ENCODE measurements at regions not wholly inside any gene's neighbourhood (a gene's known extent, or its start where the extent isn't known, plus 50 kb on each side); places are given as distances from the start of the nearest gene placed in this dataset.
"Not testable (repeated sequence)": the region's sequence is repeated elsewhere in the genome, so short reads cannot be mapped to it uniquely, and the experiment has no call there.

DNA sequence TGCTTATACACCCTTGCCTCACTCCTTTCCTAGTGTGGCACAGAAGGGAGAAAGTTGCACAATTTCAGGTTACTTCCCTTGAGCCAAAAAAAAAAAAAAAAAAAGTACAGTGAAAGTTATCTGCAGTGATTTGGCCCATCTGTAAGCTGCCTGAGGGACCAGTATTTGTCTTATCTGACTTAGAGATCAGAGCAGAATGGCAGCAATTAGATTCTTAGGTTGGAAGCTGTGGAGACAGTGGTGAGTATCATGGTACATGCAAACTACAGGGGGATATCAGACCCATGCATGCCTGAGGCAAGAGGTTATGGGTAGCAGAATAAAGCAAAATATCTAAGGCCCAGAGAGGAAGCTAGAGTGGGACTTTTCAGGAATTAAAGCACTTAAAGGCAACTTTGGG is 1070.7 kb upstream of the NOVA1 start:
- Histone ChIP-seq H3K27ac (ENCODE audit: low read depth in 1 of 2, low read length in 1 of 2) (no peak overlapping the region), H3K9ac (ENCODE audit: insufficient read depth in 1 of 2, low read length in 2 of 2) (no peak overlapping the region), H3K27me3 (ENCODE audit: control insufficient read depth in 3 of 3, insufficient read depth in 3 of 3, low read length in 2 of 3) (no peaks in the 10 kb centered on the region), H3K4me3 (no peak overlapping the region), H3K9me3 (ENCODE audit: control insufficient read depth in 4 of 4, insufficient read depth in 3 of 4, low read length in 3 of 4) (no peaks in the 10 kb centered on the region), H3K36me3 (ENCODE audit: control insufficient read depth in 4 of 4, insufficient read depth in 4 of 4, low read length in 4 of 4) (no peaks in the 10 kb centered on the region), H3K4me1 (ENCODE audit: control insufficient read depth in 5 of 5, insufficient read depth in 5 of 5, low read length in 5 of 5) (no peaks in the 10 kb centered on the region)
- DNase-seq (no peak), ATAC-seq (ENCODE audit: insufficient read depth, low FRiP score) (no peak)
- TF ChIP-seq CTCF (IDR thresholded peaks at IDR 0.05; ENCODE audit: control extremely low read depth, extremely low read depth) = no peak

GRCh38 chr14:27672047-27672446 is 1074.2 kb upstream of the NOVA1 start:
- no peaks in the 10 kb centered on the region for H3K36me3 ChIP-seq (ENCODE audit: control insufficient read depth in 4 of 4, insufficient read depth in 4 of 4, low read length in 4 of 4)
- DNase-seq = no peak
- no peak overlapping the region for H3K27ac ChIP-seq (ENCODE audit: low read depth in 1 of 2, low read length in 1 of 2)
- no peak overlapping the region for H3K9ac ChIP-seq (ENCODE audit: insufficient read depth in 1 of 2, low read length in 2 of 2)
- H3K9me3 ChIP-seq (ENCODE audit: control insufficient read depth in 4 of 4, insufficient read depth in 3 of 4, low read length in 3 of 4) = no peaks in the 10 kb centered on the region
- no peak for ATAC-seq (ENCODE audit: insufficient read depth, low FRiP score)
- TF ChIP-seq CTCF (IDR thresholded peaks at IDR 0.05; ENCODE audit: control extremely low read depth, extremely low read depth) = no peak
- no peaks in the 10 kb centered on the region for H3K4me1 ChIP-seq (ENCODE audit: control insufficient read depth in 5 of 5, insufficient read depth in 5 of 5, low read length in 5 of 5)
- H3K4me3 ChIP-seq = no peak overlapping the region
- 65 to 70% methylated on average over 3 of the region's 3 CpGs for WGBS, 2 donors
- no peaks in the 10 kb centered on the region for H3K27me3 ChIP-seq (ENCODE audit: control insufficient read depth in 3 of 3, insufficient read depth in 3 of 3, low read length in 2 of 3)

DNA sequence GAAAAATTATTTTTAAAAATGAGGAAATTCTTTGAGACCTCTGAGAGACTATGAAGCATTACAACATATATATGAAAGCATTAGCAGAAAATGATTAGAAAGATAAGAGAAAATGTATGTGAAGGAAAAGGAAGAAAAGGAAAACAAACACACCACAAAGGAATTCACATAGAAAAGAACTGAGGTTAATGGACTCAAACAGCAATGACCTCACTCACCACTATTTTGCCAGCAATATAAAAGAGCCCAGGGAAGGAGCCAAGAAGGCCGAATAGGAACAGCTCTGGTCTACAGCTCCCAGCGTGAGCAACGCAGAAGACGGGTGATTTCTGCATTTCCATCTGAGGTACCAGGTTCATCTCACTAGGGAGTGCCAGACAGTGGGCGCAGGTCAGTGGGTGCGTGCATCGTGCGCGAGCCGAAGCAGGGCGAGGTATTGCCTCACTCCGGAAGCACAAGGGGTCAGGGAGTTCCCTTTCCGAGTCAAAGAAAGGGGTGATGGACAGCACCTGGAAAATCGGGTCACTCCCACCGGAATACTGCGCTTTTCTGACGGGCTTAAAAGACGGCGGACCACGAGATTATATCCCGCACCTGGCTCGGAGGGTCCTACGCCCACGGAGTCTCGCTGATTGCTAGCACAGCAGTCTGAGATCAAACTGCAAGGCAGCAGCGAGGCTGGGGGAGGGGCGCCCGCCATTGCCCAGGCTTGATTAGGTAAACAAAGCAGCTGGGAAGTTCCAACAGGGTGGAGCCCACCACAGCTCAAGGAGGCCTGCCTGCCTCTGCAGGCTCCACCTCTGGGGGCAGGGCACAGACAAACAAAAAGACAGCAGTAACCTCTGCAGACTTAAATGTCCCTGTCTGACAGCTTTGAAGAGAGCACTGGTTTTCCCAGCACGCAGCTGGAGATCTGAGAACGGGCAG is 1075.2 kb upstream of the NOVA1 start:
- not testable (repeated sequence) for ATAC-seq (ENCODE audit: insufficient read depth, low FRiP score); H3K9me3 ChIP-seq (ENCODE audit: control insufficient read depth in 4 of 4, insufficient read depth in 3 of 4, low read length in 3 of 4); H3K27ac ChIP-seq (ENCODE audit: low read depth in 1 of 2, low read length in 1 of 2); H3K36me3 ChIP-seq (ENCODE audit: control insufficient read depth in 4 of 4, insufficient read depth in 4 of 4, low read length in 4 of 4); H3K27me3 ChIP-seq (ENCODE audit: control insufficient read depth in 3 of 3, insufficient read depth in 3 of 3, low read length in 2 of 3); H3K4me1 ChIP-seq (ENCODE audit: control insufficient read depth in 5 of 5, insufficient read depth in 5 of 5, low read length in 5 of 5); DNase-seq; H3K4me3 ChIP-seq; H3K9ac ChIP-seq (ENCODE audit: insufficient read depth in 1 of 2, low read length in 2 of 2)
- 88% methylated on average over 28 to 30 of the region's 30 CpGs for WGBS, 2 donors

DNA sequence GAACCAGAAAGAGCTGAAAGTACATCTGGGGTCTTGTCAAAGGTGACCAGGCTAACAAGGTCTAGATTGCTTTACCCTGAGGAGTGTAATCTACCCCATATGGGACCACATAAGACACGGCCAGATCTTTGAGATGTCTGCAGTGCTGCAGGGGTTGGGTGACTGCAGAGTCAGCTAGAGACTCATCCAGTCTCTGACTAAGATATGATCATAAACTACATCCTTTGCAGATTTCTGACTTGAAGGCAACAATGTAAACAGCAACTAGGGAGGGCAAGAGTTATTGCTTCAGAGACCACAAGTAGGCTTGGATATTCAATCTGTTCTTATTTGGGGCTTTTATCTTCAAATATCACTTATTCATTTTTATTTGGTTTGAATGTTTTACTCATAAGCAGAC is 1080.5 kb upstream of the FOXG1 start:
- DNase-seq (no peak), ATAC-seq (ENCODE audit: insufficient read depth, low FRiP score) (no peak)
- no peak overlapping the region for H3K4me3 ChIP-seq
- WGBS, 2 donors = 55 to 81% methylated on average over 1 of the region's 1 CpG
- no peak for TF ChIP-seq CTCF (IDR thresholded peaks at IDR 0.05; ENCODE audit: control extremely low read depth, extremely low read depth)
- no peaks in the 10 kb centered on the region for H3K36me3 ChIP-seq (ENCODE audit: control insufficient read depth in 4 of 4, insufficient read depth in 4 of 4, low read length in 4 of 4)
- no peak overlapping the region for H3K27ac ChIP-seq (ENCODE audit: low read depth in 1 of 2, low read length in 1 of 2)
- H3K27me3 ChIP-seq (ENCODE audit: control insufficient read depth in 3 of 3, insufficient read depth in 3 of 3, low read length in 2 of 3) = no peaks in the 10 kb centered on the region
- H3K9me3 ChIP-seq (ENCODE audit: control insufficient read depth in 4 of 4, insufficient read depth in 3 of 4, low read length in 3 of 4) = no peaks in the 10 kb centered on the region
- no peak overlapping the region for H3K9ac ChIP-seq (ENCODE audit: insufficient read depth in 1 of 2, low read length in 2 of 2)
- no peaks in the 10 kb centered on the region for H3K4me1 ChIP-seq (ENCODE audit: control insufficient read depth in 5 of 5, insufficient read depth in 5 of 5, low read length in 5 of 5)

All from lung (tissue), 11 donors.